Upper lobe of left lung (tissue), 4 donors: ENCODE measurements at regions not wholly inside any gene's neighbourhood (a gene's known extent, or its start where the extent isn't known, plus 50 kb on each side); places are given as distances from the start of the nearest gene placed in this dataset.

Experiments
- EP300 ChIP-seq, 4 donors: sonication (generic); formaldehyde crosslinking; IDR thresholded peaks; one replicate each; pipeline ENCODE4 v1.5.1; 2017; ENCODE audit warnings: antibody characterized with exemption in 4 of 4, control low read depth in 2 of 4
- TF ChIP-seq, protein P1 (sequence below), 6 experiments: fragments of 450-650 bp in 4 of 6; fragments of 200-600 bp in 2 of 6; sonication (generic) in 2 of 6; IDR thresholded peaks; one replicate each; pipeline ENCODE4 v1.5.1; 2016 to 2019; ENCODE audit warnings: antibody characterized with exemption in 6 of 6

DNA sequence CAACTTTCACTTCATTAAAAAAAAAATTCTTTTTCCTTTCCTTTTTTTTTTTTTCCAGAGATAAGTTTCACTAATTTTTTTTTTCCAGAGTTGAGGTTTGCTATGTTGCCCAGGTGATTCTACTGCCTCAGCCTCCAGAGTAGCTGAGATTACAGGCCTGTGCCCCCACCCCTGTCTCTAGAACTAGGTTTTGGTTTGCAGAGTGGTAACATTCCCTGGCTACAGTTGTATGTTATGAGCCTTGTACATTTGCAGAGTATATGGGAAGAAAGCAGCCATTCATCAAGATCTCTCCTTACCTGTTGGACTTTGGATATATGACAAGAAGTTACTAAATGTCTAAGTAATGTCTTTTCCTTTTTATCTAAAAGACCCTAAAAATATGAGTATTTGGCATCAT lies 298.4 kb downstream of the MYCN start:
- TF ChIP-seq EP300 (IDR thresholded peaks at IDR 0.05) = no peak
- TF ChIP-seq, protein P1, sequence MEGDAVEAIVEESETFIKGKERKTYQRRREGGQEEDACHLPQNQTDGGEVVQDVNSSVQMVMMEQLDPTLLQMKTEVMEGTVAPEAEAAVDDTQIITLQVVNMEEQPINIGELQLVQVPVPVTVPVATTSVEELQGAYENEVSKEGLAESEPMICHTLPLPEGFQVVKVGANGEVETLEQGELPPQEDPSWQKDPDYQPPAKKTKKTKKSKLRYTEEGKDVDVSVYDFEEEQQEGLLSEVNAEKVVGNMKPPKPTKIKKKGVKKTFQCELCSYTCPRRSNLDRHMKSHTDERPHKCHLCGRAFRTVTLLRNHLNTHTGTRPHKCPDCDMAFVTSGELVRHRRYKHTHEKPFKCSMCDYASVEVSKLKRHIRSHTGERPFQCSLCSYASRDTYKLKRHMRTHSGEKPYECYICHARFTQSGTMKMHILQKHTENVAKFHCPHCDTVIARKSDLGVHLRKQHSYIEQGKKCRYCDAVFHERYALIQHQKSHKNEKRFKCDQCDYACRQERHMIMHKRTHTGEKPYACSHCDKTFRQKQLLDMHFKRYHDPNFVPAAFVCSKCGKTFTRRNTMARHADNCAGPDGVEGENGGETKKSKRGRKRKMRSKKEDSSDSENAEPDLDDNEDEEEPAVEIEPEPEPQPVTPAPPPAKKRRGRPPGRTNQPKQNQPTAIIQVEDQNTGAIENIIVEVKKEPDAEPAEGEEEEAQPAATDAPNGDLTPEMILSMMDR (IDR thresholded peaks at IDR 0.05) = no peak
